Activated CD8-positive, alpha-beta memory T cell treated with anti-CD3 and anti-CD28 coated beads, Interleukin-2, amount 10 ng/mL, durations not matched to agents 7 days and 5 days (primary cell): ENCODE measurements at regions not wholly inside any gene's neighbourhood (a gene's known extent, or its start where the extent isn't known, plus 50 kb on each side); places are given as distances from the start of the nearest gene placed in this dataset.

Source experiments
- ATAC-seq: fragments of 150-1000 bp; cut with Tn5 transposase; one replicate; pipeline ENCODE4 v1.10.0; 2021; ENCODE audit warnings: moderate library complexity
- CTCF ChIA-PET: fragments of 350-600 bp; sonication (Branson Sonifier 250); formaldehyde crosslinking; loops from one replicate; lab custom pipeline; 2021; ENCODE audit warnings: antibody characterized with exemption; lab: Charles Lee
- DNase-seq: peaks from one replicate; pipeline ENCODE4 v3.0.0-alpha.2; 2020
- H3K27ac Mint-ChIP-seq: one replicate; pipeline ENCODE4 v1.8.0; 2021; ENCODE audit warnings: mild to moderate bottlenecking, mixed read lengths
- H3K27me3 Mint-ChIP-seq: one replicate; pipeline ENCODE4 v1.8.0; 2021; ENCODE audit warnings: mixed read lengths
- H3K36me3 Mint-ChIP-seq: one replicate; pipeline ENCODE4 v1.8.0; 2021; ENCODE audit warnings: mild to moderate bottlenecking, mixed read lengths
- H3K4me1 Mint-ChIP-seq: one replicate; pipeline ENCODE4 v1.8.0; 2021; ENCODE audit warnings: mixed read lengths
- H3K4me3 Mint-ChIP-seq: one replicate; pipeline ENCODE4 v1.8.0; 2021; ENCODE audit warnings: mild to moderate bottlenecking, moderate library complexity, mixed read lengths
- H3K9me3 Mint-ChIP-seq: one replicate; pipeline ENCODE4 v1.8.0; 2022; ENCODE audit warnings: low read depth, mixed read lengths

GRCh38 chr11:116698080-116698479 lies 74.7 kb downstream of the BUD13 start:
- H3K27ac Mint-ChIP-seq: no peak overlapping the region
- peaks cover 3% of the 10 kb centered on the region for H3K27me3 Mint-ChIP-seq
- ATAC-seq (no peak), DNase-seq (no peak)
- H3K4me3 Mint-ChIP-seq: no peak overlapping the region
- no peaks in the 10 kb centered on the region for H3K9me3 Mint-ChIP-seq
- H3K36me3 Mint-ChIP-seq: no peaks in the 10 kb centered on the region
- CTCF ChIA-PET: no interaction called here
- H3K4me1 Mint-ChIP-seq: no peaks in the 10 kb centered on the region

GRCh38 chr11:116697639-116698038 lies 75.1 kb downstream of the BUD13 start:
- Mint-ChIP-seq H3K27me3 (no peaks in the 10 kb centered on the region), H3K36me3 (no peaks in the 10 kb centered on the region), H3K4me1 (no peaks in the 10 kb centered on the region), H3K27ac (no peak overlapping the region), H3K4me3 (no peak overlapping the region), H3K9me3 (no peaks in the 10 kb centered on the region)
- CTCF ChIA-PET: no interaction called here
- peak; percentile 15 for DNase-seq
- no peak for ATAC-seq

- DNase-seq: no peak
- Mint-ChIP-seq H3K36me3 (no peaks in the 10 kb centered on the region), H3K4me1 (no peaks in the 10 kb centered on the region), H3K27ac (no peak overlapping the region), H3K27me3 (no peaks in the 10 kb centered on the region), H3K4me3 (no peak overlapping the region), H3K9me3 (no peaks in the 10 kb centered on the region)
- ATAC-seq: no peak
- CTCF ChIA-PET: no interaction called here
Observed at GRCh38 chr11:116697011-116697410, 75.8 kb downstream of the BUD13 start.

GRCh38 chr11:116696381-116696941 lies 76.3 kb downstream of the BUD13 start:
- no peaks in the 10 kb centered on the region for H3K4me1 Mint-ChIP-seq
- peak; percentile 31 for DNase-seq
- no peak for ATAC-seq
- no peaks in the 10 kb centered on the region for H3K9me3 Mint-ChIP-seq
- H3K36me3 Mint-ChIP-seq: no peaks in the 10 kb centered on the region
- no peak overlapping the region for H3K27ac Mint-ChIP-seq
- CTCF ChIA-PET: no interaction called here
- H3K4me3 Mint-ChIP-seq: no peak overlapping the region
- no peaks in the 10 kb centered on the region for H3K27me3 Mint-ChIP-seq

GRCh38 chr11:116695657-116696254 lies 77.0 kb downstream of the BUD13 start:
- Mint-ChIP-seq H3K27me3 (no peaks in the 10 kb centered on the region), H3K9me3 (no peaks in the 10 kb centered on the region), H3K4me3 (no peak overlapping the region), H3K36me3 (no peaks in the 10 kb centered on the region), H3K4me1 (no peaks in the 10 kb centered on the region), H3K27ac (no peak overlapping the region)
- ATAC-seq (no peak), DNase-seq (no peak)
- CTCF ChIA-PET: no interaction called here

GRCh38 chr11:116694815-116695590 lies 77.8 kb downstream of the BUD13 start:
- Mint-ChIP-seq H3K27me3 (no peaks in the 10 kb centered on the region), H3K9me3 (no peaks in the 10 kb centered on the region), H3K4me3 (no peak overlapping the region), H3K27ac (no peak overlapping the region), H3K36me3 (no peaks in the 10 kb centered on the region), H3K4me1 (no peaks in the 10 kb centered on the region)
- DNase-seq (peak; percentile 37), ATAC-seq (no peak)
- CTCF ChIA-PET: no interaction called here

- H3K27me3 Mint-ChIP-seq: no peaks in the 10 kb centered on the region
- no peaks in the 10 kb centered on the region for H3K9me3 Mint-ChIP-seq
- no peak for DNase-seq
- H3K27ac Mint-ChIP-seq: no peak overlapping the region
- CTCF ChIA-PET: no interaction called here
- no peak overlapping the region for H3K4me3 Mint-ChIP-seq
- no peaks in the 10 kb centered on the region for H3K4me1 Mint-ChIP-seq
- H3K36me3 Mint-ChIP-seq: no peaks in the 10 kb centered on the region
- ATAC-seq: no peak
Observed at GRCh38 chr11:116694349-116694725, 78.5 kb downstream of the BUD13 start.

- H3K27me3 Mint-ChIP-seq: no peaks in the 10 kb centered on the region
- H3K27ac Mint-ChIP-seq: no peak overlapping the region
- ATAC-seq (no peak), DNase-seq (peak; percentile 33)
- no peaks in the 10 kb centered on the region for H3K36me3 Mint-ChIP-seq
- H3K9me3 Mint-ChIP-seq: no peaks in the 10 kb centered on the region
- H3K4me3 Mint-ChIP-seq: no peak overlapping the region
- CTCF ChIA-PET: no interaction called here
- H3K4me1 Mint-ChIP-seq: no peaks in the 10 kb centered on the region
Observed at GRCh38 chr11:116693593-116694348, 79.0 kb downstream of the BUD13 start.

GRCh38 chr11:116693102-116693570 lies 79.7 kb downstream of the BUD13 start:
- H3K27ac Mint-ChIP-seq: no peak overlapping the region

GRCh38 chr11:116692318-116693101 lies 80.3 kb downstream of the BUD13 start:
- ATAC-seq (no peak), DNase-seq (peak; percentile 28)
- CTCF ChIA-PET: interaction anchor here (0.7 to 1.7 kb wide), 10 partner anchors 10 to 1953 kb away, joined by 3 to 12 read pairs (median 4); no protein-coding TSS in a partner anchor
- Mint-ChIP-seq H3K9me3 (no peaks in the 10 kb centered on the region), H3K4me3 (no peak overlapping the region), H3K27me3 (no peaks in the 10 kb centered on the region), H3K36me3 (no peaks in the 10 kb centered on the region), H3K27ac (no peak overlapping the region), H3K4me1 (no peaks in the 10 kb centered on the region)

More at GRCh38 chr11:116693102-116693570, 79.7 kb downstream of the BUD13 start:
- no peak for ATAC-seq
- CTCF ChIA-PET: no interaction called here
- no peaks in the 10 kb centered on the region for H3K36me3 Mint-ChIP-seq
- no peaks in the 10 kb centered on the region for H3K27me3 Mint-ChIP-seq
- H3K4me3 Mint-ChIP-seq: no peak overlapping the region
- peak; percentile 32 for DNase-seq
- H3K4me1 Mint-ChIP-seq: no peaks in the 10 kb centered on the region
- no peaks in the 10 kb centered on the region for H3K9me3 Mint-ChIP-seq

- ATAC-seq (peak; percentile 88), DNase-seq (peak; percentile 65)
- H3K4me1 Mint-ChIP-seq: no peaks in the 10 kb centered on the region
- no peaks in the 10 kb centered on the region for H3K9me3 Mint-ChIP-seq
- no peaks in the 10 kb centered on the region for H3K36me3 Mint-ChIP-seq
- H3K27me3 Mint-ChIP-seq: no peaks in the 10 kb centered on the region
- no peak overlapping the region for H3K4me3 Mint-ChIP-seq
- H3K27ac Mint-ChIP-seq: no peak overlapping the region
- CTCF ChIA-PET: interaction anchor here (0.7 to 1.7 kb wide), 12 partner anchors 10 to 1953 kb away, joined by 3 to 12 read pairs (median 4); no protein-coding TSS in a partner anchor
Observed at GRCh38 chr11:116691771-116692177, 81.0 kb downstream of the BUD13 start.

- H3K27me3 Mint-ChIP-seq: peaks cover 3% of the 10 kb centered on the region
- H3K9me3 Mint-ChIP-seq: no peaks in the 10 kb centered on the region
- H3K4me3 Mint-ChIP-seq: no peak overlapping the region
- H3K36me3 Mint-ChIP-seq: no peaks in the 10 kb centered on the region
- ATAC-seq: no peak
- DNase-seq: peak; percentile 9
- no peaks in the 10 kb centered on the region for H3K4me1 Mint-ChIP-seq
- no peak overlapping the region for H3K27ac Mint-ChIP-seq
- CTCF ChIA-PET: interaction anchor here (1.1 to 1.7 kb wide), 10 partner anchors 11 to 1356 kb away, joined by 3 to 12 read pairs (median 4); no protein-coding TSS in a partner anchor
Observed at GRCh38 chr11:116690611-116691010, 82.2 kb downstream of the BUD13 start.
